SK-N-SH (cell line): ENCODE measurements at regions not wholly inside any gene's neighbourhood (a gene's known extent, or its start where the extent isn't known, plus 50 kb on each side); places are given as distances from the start of the nearest gene placed in this dataset.

Experiments used
- CTCF ChIA-PET: fragments of 300-600, 350-600 bp; formaldehyde crosslinking; extraction: SDS; loops from one replicate; lab custom pipeline; 2021; lab: Yijun Ruan, JAX
- POLR2A ChIA-PET: fragments of 350-600 bp; sonication (Branson Sonifier 250); formaldehyde crosslinking; extraction: SDS; loops from one replicate; lab custom pipeline; 2020; ENCODE audit warnings: antibody characterized with exemption, inconsistent platforms; lab: Yijun Ruan, JAX
- DNase-seq: peaks from one replicate; pipeline ENCODE4 v3.0.0; 2012
- H2AFZ ChIP-seq: fragments of 200-600 bp; sonication (generic); 2 replicates; pipeline ENCODE4 v1.8.1; 2016; ENCODE audit warnings: antibody characterized with exemption, mild to moderate bottlenecking, low read depth
- H3F3A ChIP-seq: fragments of 200-600 bp; sonication (generic); replicated peaks from 2 replicates; pipeline ENCODE3; 2016; ENCODE audit warnings: antibody characterized with exemption, mild to moderate bottlenecking; ENCODE audit not compliant: insufficient read depth
- H3K27ac ChIP-seq, 2 experiments: fragments of 200-500 bp in 1 of 2; fragments of 200-600 bp in 1 of 2; sonication (Bioruptor generic) in 1 of 2; sonication (generic), shearing (Covaris generic) in 1 of 2; 2 replicates each; pipeline versions ENCODE4 v1.5.1 to v1.6.1; 2014 to 2016; ENCODE audit warnings: low read depth in 2 of 2, inconsistent platforms in 1 of 2, low read length in 1 of 2, mild to moderate bottlenecking in 1 of 2, mixed read lengths in 1 of 2
- H3K27me3 ChIP-seq: fragments of 200-600 bp; sonication (generic), shearing (Covaris generic); 2 replicates; pipeline ENCODE4 v1.6.1; 2016; ENCODE audit warnings: mixed run types; ENCODE audit not compliant: insufficient read depth
- H3K36me3 ChIP-seq, 2 experiments: fragments of 200-500 bp in 1 of 2; fragments of 200-600 bp in 1 of 2; sonication (Bioruptor generic) in 1 of 2; sonication (generic) in 1 of 2; replicated peaks in 1 of 2; 2 replicates each; pipeline versions ENCODE3 to v1.5.1; 2014 to 2016; ENCODE audit warnings: low read length in 1 of 2, mild to moderate bottlenecking in 1 of 2; ENCODE audit not compliant: insufficient read depth in 2 of 2, control insufficient read depth in 1 of 2
- H3K4me1 ChIP-seq, 2 experiments: fragments of 200-500 bp in 1 of 2; fragments of 200-600 bp in 1 of 2; sonication (Bioruptor generic) in 1 of 2; sonication (generic), shearing (Covaris generic) in 1 of 2; 2 replicates each; pipeline versions ENCODE4 v1.5.1 to v1.6.1; 2014 to 2016; ENCODE audit warnings: low read depth in 1 of 2, low read length in 1 of 2, mixed run types in 1 of 2; ENCODE audit not compliant: insufficient read depth in 2 of 2, control insufficient read depth in 1 of 2
- H3K4me2 ChIP-seq: fragments of 200-600 bp; sonication (generic), shearing (Covaris generic); 2 replicates; pipeline ENCODE4 v1.6.1; 2017; ENCODE audit warnings: mixed run types
- H3K4me3 ChIP-seq, 2 experiments: fragments of 200-500 bp in 1 of 2; fragments of 200-600 bp in 1 of 2; sonication (Bioruptor generic) in 1 of 2; sonication (generic), shearing (Covaris generic) in 1 of 2; 2 replicates each; pipeline versions ENCODE4 v1.5.1 to v1.8.1; 2014 to 2016; ENCODE audit warnings: low read depth in 2 of 2, inconsistent platforms in 1 of 2, low read length in 1 of 2, mild to moderate bottlenecking in 1 of 2, mixed read lengths in 1 of 2, moderate library complexity in 1 of 2
- H3K79me2 ChIP-seq: fragments of 200-600 bp; sonication (generic); 2 replicates; pipeline ENCODE4 v1.8.1; 2017; ENCODE audit warnings: mild to moderate bottlenecking; ENCODE audit not compliant: insufficient read depth
- H3K9ac ChIP-seq: fragments of 200-600 bp; sonication (generic); 2 replicates; pipeline ENCODE4 v1.6.1; 2017; ENCODE audit warnings: mixed run types
- H3K9me2 ChIP-seq: fragments of 200-600 bp; sonication (generic); 2 replicates; pipeline ENCODE4 v1.6.1; 2017; ENCODE audit warnings: mixed run types
- H3K9me3 ChIP-seq: fragments of 200-600 bp; sonication (generic); 2 replicates; pipeline ENCODE4 v1.6.1; 2017; ENCODE audit warnings: mixed run types, mild to moderate bottlenecking, moderate library complexity
- H4K20me1 ChIP-seq: fragments of 200-600 bp; sonication (generic); 2 replicates; pipeline ENCODE4 v1.6.1; 2017; ENCODE audit warnings: mild to moderate bottlenecking, mixed run types; ENCODE audit not compliant: insufficient read depth
- ELF1 ChIP-seq: IDR thresholded peaks from 2 replicates; pipeline ENCODE4 v1.4.0; 2012
- GATA2 ChIP-seq: sonication (generic); formaldehyde crosslinking; IDR thresholded peaks from 2 replicates; pipeline ENCODE4 v1.5.0; 2020; ENCODE audit warnings: mild to moderate bottlenecking, missing genetic modification reagents
- MXI1 ChIP-seq: IDR thresholded peaks from 2 replicates; pipeline ENCODE4 v1.6.1; 2012; ENCODE audit warnings: mild to moderate bottlenecking, low read depth, low read length, improper control_type of control experiment
- NFIC ChIP-seq: IDR thresholded peaks from 2 replicates; pipeline ENCODE4 v1.4.0; 2012; ENCODE audit warnings: borderline replicate concordance
- NRF1 ChIP-seq: IDR thresholded peaks from 2 replicates; pipeline ENCODE4 v1.6.1; 2012; ENCODE audit warnings: low read depth, mild to moderate bottlenecking, low read length
- POLR2AphosphoS5 ChIP-seq: IDR thresholded peaks from 2 replicates; pipeline ENCODE4 v1.6.1; 2012; ENCODE audit warnings: low read depth, low read length
- SMC3 ChIP-seq: IDR thresholded peaks from 2 replicates; pipeline ENCODE4 v1.6.1; 2012; ENCODE audit warnings: low read depth, low read length, improper control_type of control experiment
- YY1 ChIP-seq: IDR thresholded peaks from 2 replicates; pipeline ENCODE4 v1.4.0; 2012; ENCODE audit warnings: low read depth, mild to moderate bottlenecking
- WGBS: methylation state at CpG from one replicate; pipeline ENCODE4 v1.1.6; 2017; ENCODE audit warnings: low lambda C conversion rate; 5-methylcytosine and 5-hydroxymethylcytosine counted together
- TF ChIP-seq, protein P1 (sequence below): fragments of 150-350 bp; IDR thresholded peaks from 2 replicates; pipeline ENCODE4 v1.6.1; 2016; ENCODE audit warnings: mild to moderate bottlenecking, low read depth, low read length
- TF ChIP-seq, protein P2 (sequence below): IDR thresholded peaks from 2 replicates; pipeline ENCODE4 v1.4.0; 2012; ENCODE audit warnings: low read depth, borderline replicate concordance
- TF ChIP-seq, protein P3 (sequence below): fragments of 150-350 bp; IDR thresholded peaks from 2 replicates; pipeline ENCODE4 v1.6.1; 2017; ENCODE audit warnings: antibody characterized with exemption, low read length, low read depth, borderline replicate concordance
- TF ChIP-seq, protein P4 (sequence below): IDR thresholded peaks from 2 replicates; pipeline ENCODE4; 2012
- TF ChIP-seq, protein P5 (sequence below): IDR thresholded peaks from 2 replicates; pipeline ENCODE4 v1.6.1; 2012; ENCODE audit warnings: mild to moderate bottlenecking, low read depth, low read length, moderate library complexity

DNA sequence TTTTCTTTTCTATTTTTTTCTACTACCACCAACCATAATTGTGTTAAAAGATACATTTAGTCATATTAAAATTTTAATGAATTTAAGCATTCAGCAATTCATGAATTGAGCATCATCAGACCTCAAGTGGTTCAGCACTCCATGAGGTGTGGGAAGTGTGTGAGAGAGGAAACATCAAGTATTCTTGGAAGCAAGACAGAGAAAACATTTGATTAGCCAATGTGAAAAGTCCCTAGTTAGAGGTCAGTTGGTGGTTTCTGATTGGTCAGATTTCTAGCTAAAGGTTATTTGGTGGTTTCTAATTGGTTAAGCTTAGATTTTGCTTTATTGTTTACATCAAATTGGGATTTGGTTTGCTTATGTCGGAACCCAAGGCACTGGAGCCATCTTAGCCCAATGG, 134.7 kb downstream of the KLF5 start:
- no peaks in the 10 kb centered on the region for H4K20me1 ChIP-seq
- no peaks in the 10 kb centered on the region for H3K9me2 ChIP-seq
- H3K79me2 ChIP-seq: no peaks in the 10 kb centered on the region; the same call in 1 of the 2 replicates
- H3K27ac ChIP-seq: no peak overlapping the region
- H3K4me1 ChIP-seq: peaks cover 0 to 3% of the 10 kb centered on the region in 2 experiments; a peak in 1 of 4 replicates
- H3K4me2 ChIP-seq: no peak overlapping the region
- H3K9me3 ChIP-seq: no peaks in the 10 kb centered on the region
- no peaks in the 10 kb centered on the region for H3K27me3 ChIP-seq
- DNase-seq: no peak
- H3K36me3 ChIP-seq: no peaks in the 10 kb centered on the region
- TF ChIP-seq, protein P1, sequence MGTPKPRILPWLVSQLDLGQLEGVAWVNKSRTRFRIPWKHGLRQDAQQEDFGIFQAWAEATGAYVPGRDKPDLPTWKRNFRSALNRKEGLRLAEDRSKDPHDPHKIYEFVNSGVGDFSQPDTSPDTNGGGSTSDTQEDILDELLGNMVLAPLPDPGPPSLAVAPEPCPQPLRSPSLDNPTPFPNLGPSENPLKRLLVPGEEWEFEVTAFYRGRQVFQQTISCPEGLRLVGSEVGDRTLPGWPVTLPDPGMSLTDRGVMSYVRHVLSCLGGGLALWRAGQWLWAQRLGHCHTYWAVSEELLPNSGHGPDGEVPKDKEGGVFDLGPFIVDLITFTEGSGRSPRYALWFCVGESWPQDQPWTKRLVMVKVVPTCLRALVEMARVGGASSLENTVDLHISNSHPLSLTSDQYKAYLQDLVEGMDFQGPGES: no peak
- no peak for TF ChIP-seq YY1
- no peak for TF ChIP-seq MXI1
- TF ChIP-seq NFIC: no peak
- TF ChIP-seq POLR2AphosphoS5: no peak
- no peak for TF ChIP-seq GATA2 (CRISPR knock-in tag)
- TF ChIP-seq, protein P2, sequence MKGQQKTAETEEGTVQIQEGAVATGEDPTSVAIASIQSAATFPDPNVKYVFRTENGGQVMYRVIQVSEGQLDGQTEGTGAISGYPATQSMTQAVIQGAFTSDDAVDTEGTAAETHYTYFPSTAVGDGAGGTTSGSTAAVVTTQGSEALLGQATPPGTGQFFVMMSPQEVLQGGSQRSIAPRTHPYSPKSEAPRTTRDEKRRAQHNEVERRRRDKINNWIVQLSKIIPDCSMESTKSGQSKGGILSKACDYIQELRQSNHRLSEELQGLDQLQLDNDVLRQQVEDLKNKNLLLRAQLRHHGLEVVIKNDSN: no peak
- TF ChIP-seq, protein P3, sequence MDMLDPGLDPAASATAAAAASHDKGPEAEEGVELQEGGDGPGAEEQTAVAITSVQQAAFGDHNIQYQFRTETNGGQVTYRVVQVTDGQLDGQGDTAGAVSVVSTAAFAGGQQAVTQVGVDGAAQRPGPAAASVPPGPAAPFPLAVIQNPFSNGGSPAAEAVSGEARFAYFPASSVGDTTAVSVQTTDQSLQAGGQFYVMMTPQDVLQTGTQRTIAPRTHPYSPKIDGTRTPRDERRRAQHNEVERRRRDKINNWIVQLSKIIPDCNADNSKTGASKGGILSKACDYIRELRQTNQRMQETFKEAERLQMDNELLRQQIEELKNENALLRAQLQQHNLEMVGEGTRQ: no peak
- 94% methylated on average over 1 of the region's 1 CpG for WGBS
- no peak overlapping the region for H3K9ac ChIP-seq
- ChIA-PET CTCF (no interaction called here), POLR2A (no interaction called here)
- H2AFZ ChIP-seq: no peak overlapping the region
- no peak overlapping the region for H3K4me3 ChIP-seq
- H3F3A ChIP-seq: no peaks in the 10 kb centered on the region

DNA sequence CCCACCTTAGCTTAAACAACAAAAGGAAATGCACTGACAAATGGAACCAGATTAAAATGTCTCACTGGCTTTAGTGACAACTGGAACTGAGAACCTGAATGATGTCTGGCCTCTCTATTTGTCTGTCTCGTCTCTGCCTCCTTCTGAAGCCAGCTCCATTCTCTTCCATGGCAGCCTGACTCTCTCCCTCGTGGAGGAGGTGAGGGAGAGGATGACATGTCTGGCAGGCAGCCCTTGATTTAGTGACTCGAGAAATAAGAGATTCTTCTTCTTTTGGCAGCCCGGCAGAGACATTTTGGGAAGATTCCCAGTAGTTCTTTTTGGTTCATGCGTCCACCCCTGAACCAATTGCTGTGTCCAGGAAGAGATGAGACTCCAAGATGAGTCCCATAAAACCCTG, 131.7 kb downstream of the KLF5 start:
- DNase-seq: no peak
- POLR2A ChIA-PET: no interaction called here
- H2AFZ ChIP-seq: no peak overlapping the region
- no peaks in the 10 kb centered on the region for H3K9me2 ChIP-seq
- no peaks in the 10 kb centered on the region for H4K20me1 ChIP-seq
- peaks cover 0 to 3% of the 10 kb centered on the region in 2 experiments; a peak in 1 of 4 replicates for H3K4me1 ChIP-seq
- H3K9ac ChIP-seq: no peak overlapping the region
- H3K4me2 ChIP-seq: no peak overlapping the region
- CTCF ChIA-PET: no interaction called here
- H3F3A ChIP-seq: no peaks in the 10 kb centered on the region
- no peaks in the 10 kb centered on the region for H3K27me3 ChIP-seq
- H3K27ac ChIP-seq: no peak overlapping the region
- 58% methylated on average over 5 of the region's 5 CpGs for WGBS
- H3K4me3 ChIP-seq: no peak overlapping the region
- TF ChIP-seq, protein P3: no peak
- TF ChIP-seq SMC3 (no peak), ELF1 (no peak), POLR2AphosphoS5 (no peak), NRF1 (no peak)
- TF ChIP-seq, protein P4, sequence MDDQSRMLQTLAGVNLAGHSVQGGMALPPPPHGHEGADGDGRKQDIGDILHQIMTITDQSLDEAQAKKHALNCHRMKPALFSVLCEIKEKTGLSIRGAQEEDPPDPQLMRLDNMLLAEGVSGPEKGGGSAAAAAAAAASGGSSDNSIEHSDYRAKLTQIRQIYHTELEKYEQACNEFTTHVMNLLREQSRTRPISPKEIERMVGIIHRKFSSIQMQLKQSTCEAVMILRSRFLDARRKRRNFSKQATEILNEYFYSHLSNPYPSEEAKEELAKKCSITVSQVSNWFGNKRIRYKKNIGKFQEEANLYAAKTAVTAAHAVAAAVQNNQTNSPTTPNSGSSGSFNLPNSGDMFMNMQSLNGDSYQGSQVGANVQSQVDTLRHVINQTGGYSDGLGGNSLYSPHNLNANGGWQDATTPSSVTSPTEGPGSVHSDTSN: no peak
- TF ChIP-seq, protein P5, sequence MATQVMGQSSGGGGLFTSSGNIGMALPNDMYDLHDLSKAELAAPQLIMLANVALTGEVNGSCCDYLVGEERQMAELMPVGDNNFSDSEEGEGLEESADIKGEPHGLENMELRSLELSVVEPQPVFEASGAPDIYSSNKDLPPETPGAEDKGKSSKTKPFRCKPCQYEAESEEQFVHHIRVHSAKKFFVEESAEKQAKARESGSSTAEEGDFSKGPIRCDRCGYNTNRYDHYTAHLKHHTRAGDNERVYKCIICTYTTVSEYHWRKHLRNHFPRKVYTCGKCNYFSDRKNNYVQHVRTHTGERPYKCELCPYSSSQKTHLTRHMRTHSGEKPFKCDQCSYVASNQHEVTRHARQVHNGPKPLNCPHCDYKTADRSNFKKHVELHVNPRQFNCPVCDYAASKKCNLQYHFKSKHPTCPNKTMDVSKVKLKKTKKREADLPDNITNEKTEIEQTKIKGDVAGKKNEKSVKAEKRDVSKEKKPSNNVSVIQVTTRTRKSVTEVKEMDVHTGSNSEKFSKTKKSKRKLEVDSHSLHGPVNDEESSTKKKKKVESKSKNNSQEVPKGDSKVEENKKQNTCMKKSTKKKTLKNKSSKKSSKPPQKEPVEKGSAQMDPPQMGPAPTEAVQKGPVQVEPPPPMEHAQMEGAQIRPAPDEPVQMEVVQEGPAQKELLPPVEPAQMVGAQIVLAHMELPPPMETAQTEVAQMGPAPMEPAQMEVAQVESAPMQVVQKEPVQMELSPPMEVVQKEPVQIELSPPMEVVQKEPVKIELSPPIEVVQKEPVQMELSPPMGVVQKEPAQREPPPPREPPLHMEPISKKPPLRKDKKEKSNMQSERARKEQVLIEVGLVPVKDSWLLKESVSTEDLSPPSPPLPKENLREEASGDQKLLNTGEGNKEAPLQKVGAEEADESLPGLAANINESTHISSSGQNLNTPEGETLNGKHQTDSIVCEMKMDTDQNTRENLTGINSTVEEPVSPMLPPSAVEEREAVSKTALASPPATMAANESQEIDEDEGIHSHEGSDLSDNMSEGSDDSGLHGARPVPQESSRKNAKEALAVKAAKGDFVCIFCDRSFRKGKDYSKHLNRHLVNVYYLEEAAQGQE: no peak
- no peaks in the 10 kb centered on the region for H3K36me3 ChIP-seq
- H3K79me2 ChIP-seq: no peaks in the 10 kb centered on the region; the same call in 1 of the 2 replicates
- no peaks in the 10 kb centered on the region for H3K9me3 ChIP-seq
